GM12864 (cell line): ENCODE measurements at regions not wholly inside any gene's neighbourhood (a gene's known extent, or its start where the extent isn't known, plus 50 kb on each side); places are given as distances from the start of the nearest gene placed in this dataset.

Experiments used
- DNase-seq: peaks from one replicate; pipeline ENCODE4 v3.0.0-alpha.2; 2011; ENCODE audit warnings: low read depth
- H3K4me3 ChIP-seq: 2 replicates; pipeline ENCODE4 v1.5.1; 2011; ENCODE audit warnings: mild to moderate bottlenecking, low read depth, low read length, control low read depth
- CTCF ChIP-seq: IDR thresholded peaks from 2 replicates; pipeline ENCODE4 v1.5.1; 2011; ENCODE audit warnings: low read depth, mild to moderate bottlenecking, moderate library complexity, low read length, control low read depth, inconsistent platforms; ENCODE audit errors: missing control alignments

- no peak for DNase-seq
- TF ChIP-seq CTCF: no peak
- H3K4me3 ChIP-seq: no peak overlapping the region
Observed at GRCh38 chr3:162213956-162214355, 717.3 kb downstream of the OTOL1 start.

GRCh38 chr3:162217647-162218046 lies 721.0 kb downstream of the OTOL1 start:
- H3K4me3 ChIP-seq: no peak overlapping the region
- TF ChIP-seq CTCF: no peak
- no peak for DNase-seq

GRCh38 chr3:162218479-162218878 lies 721.9 kb downstream of the OTOL1 start:
- no peak overlapping the region for H3K4me3 ChIP-seq
- no peak for DNase-seq
- no peak for TF ChIP-seq CTCF

GRCh38 chr3:162224746-162225145 lies 728.1 kb downstream of the OTOL1 start:
- no peak for TF ChIP-seq CTCF
- no peak overlapping the region for H3K4me3 ChIP-seq
- DNase-seq: no peak

GRCh38 chr3:162236949-162237348 lies 740.3 kb downstream of the OTOL1 start:
- no peak overlapping the region for H3K4me3 ChIP-seq
- no peak for DNase-seq
- TF ChIP-seq CTCF: no peak

- TF ChIP-seq CTCF: no peak
- H3K4me3 ChIP-seq: no peak overlapping the region
- no peak for DNase-seq
Observed at GRCh38 chr3:162250782-162251181, 754.2 kb downstream of the OTOL1 start.

- no peak overlapping the region for H3K4me3 ChIP-seq
- TF ChIP-seq CTCF: no peak
- DNase-seq: no peak
Observed at GRCh38 chr3:162262129-162262528, 765.5 kb downstream of the OTOL1 start.
